ENCODE measurements at regions not wholly inside any gene's neighbourhood (a gene's known extent, or its start where the extent isn't known, plus 50 kb on each side); places are given as distances from the start of the nearest gene placed in this dataset.
"Not testable (repeated sequence)": the region's sequence is repeated elsewhere in the genome, so short reads cannot be mapped to it uniquely, and the experiment has no call there.

GRCh38 chr7:24441314-24442027 lies 131.8 kb upstream of the PALS2 start:
- H3K4me3 ChIP-seq, result no peak overlapping the region
- intact Hi-C loops (cut with DNase I), result no loop called here
- DNase-seq (no peak), ATAC-seq (no peak)
- no peaks in the 10 kb centered on the region for H3K36me3 ChIP-seq (ENCODE audit: insufficient read depth in 1 of 2, low read depth in 1 of 2)
- H3K27ac ChIP-seq, result no peak overlapping the region
- no peaks in the 10 kb centered on the region for H3K27me3 ChIP-seq (ENCODE audit: insufficient read depth in 3 of 3, low read length in 2 of 3)
- 55 to 63% (median 56%) methylated on average over 7 of the region's 7 CpGs for WGBS, 3 donors
- peaks cover 22% of the 10 kb centered on the region for H3K4me1 ChIP-seq
- no peak for TF ChIP-seq CTCF (IDR thresholded peaks at IDR 0.05)
- no peaks in the 10 kb centered on the region for H3K9me3 ChIP-seq

GRCh38 chr7:24442170-24442777 lies 131.0 kb upstream of the PALS2 start:
- Histone ChIP-seq H3K27ac (no peak overlapping the region), H3K9me3 (no peaks in the 10 kb centered on the region), H3K4me3 (no peak overlapping the region), H3K27me3 (ENCODE audit: insufficient read depth in 3 of 3, low read length in 2 of 3) (no peaks in the 10 kb centered on the region), H3K4me1 (peaks cover 22% of the 10 kb centered on the region), H3K36me3 (ENCODE audit: insufficient read depth in 1 of 2, low read depth in 1 of 2) (no peaks in the 10 kb centered on the region)
- 35 to 67% (median 39%) methylated on average over 4 of the region's 4 CpGs for WGBS, 3 donors
- DNase-seq (no peak), ATAC-seq (peak in 1 of 4 donors; percentile 56)
- intact Hi-C loops (cut with DNase I), result no loop called here
- TF ChIP-seq CTCF (IDR thresholded peaks at IDR 0.05), result no peak

GRCh38 chr7:24444666-24445440 lies 128.4 kb upstream of the PALS2 start:
- no peak for TF ChIP-seq CTCF (IDR thresholded peaks at IDR 0.05)
- WGBS, 3 donors, result 63 to 72% (median 64%) methylated on average over 11 of the region's 11 CpGs
- no peak for DNase-seq
- intact Hi-C loops (cut with DNase I), result no loop called here
- Histone ChIP-seq H3K9me3 (no peaks in the 10 kb centered on the region), H3K27me3 (ENCODE audit: insufficient read depth in 3 of 3, low read length in 2 of 3) (no peaks in the 10 kb centered on the region), H3K4me3 (no peak overlapping the region), H3K27ac (no peak overlapping the region), H3K36me3 (ENCODE audit: insufficient read depth in 1 of 2, low read depth in 1 of 2) (no peaks in the 10 kb centered on the region), H3K4me1 (peaks cover 21% of the 10 kb centered on the region)
- ATAC-seq, result no peak

- DNase-seq, result no peak
- WGBS, 3 donors, result 65 to 80% (median 66%) methylated on average over 4 of the region's 4 CpGs
These were observed 125.2 kb upstream of the PALS2 start for GRCh38 chr7:24448038-24448437.

GRCh38 chr7:24449416-24449815 lies 123.8 kb upstream of the PALS2 start:
- H3K9me3 ChIP-seq; intact Hi-C loops (cut with DNase I); H3K27ac ChIP-seq; H3K27me3 ChIP-seq (ENCODE audit: insufficient read depth in 3 of 3, low read length in 2 of 3); H3K4me1 ChIP-seq; ATAC-seq; H3K36me3 ChIP-seq (ENCODE audit: insufficient read depth in 1 of 2, low read depth in 1 of 2); H3K4me3 ChIP-seq; DNase-seq: not testable (repeated sequence)
- 82 to 90% (median 88%) methylated on average over 5 of the region's 5 CpGs for WGBS, 3 donors

More at GRCh38 chr7:24448038-24448437, 125.2 kb upstream of the PALS2 start:
- intact Hi-C loops (cut with DNase I), result no loop called here
- Histone ChIP-seq H3K4me1 (no peaks in the 10 kb centered on the region), H3K27ac (no peak overlapping the region), H3K27me3 (ENCODE audit: insufficient read depth in 3 of 3, low read length in 2 of 3) (no peaks in the 10 kb centered on the region), H3K4me3 (no peak overlapping the region), H3K36me3 (ENCODE audit: insufficient read depth in 1 of 2, low read depth in 1 of 2) (no peaks in the 10 kb centered on the region), H3K9me3 (no peaks in the 10 kb centered on the region)
- no peak for ATAC-seq
- TF ChIP-seq CTCF (IDR thresholded peaks at IDR 0.05), result no peak

All from psoas muscle (tissue), 7 donors.